ENCODE measurements at regions not wholly inside any gene's neighbourhood (a gene's known extent, or its start where the extent isn't known, plus 50 kb on each side); places are given as distances from the start of the nearest gene placed in this dataset.

- Histone ChIP-seq H4K5ac (ENCODE audit: insufficient read length, low read depth, low read length) (no peak overlapping the region), H3K14ac (ENCODE audit: insufficient read length) (no peak overlapping the region), H2AFZ (ENCODE audit: low read length) (no peak overlapping the region), H2BK5ac (ENCODE audit: low read depth, low read length) (no peak overlapping the region), H4K91ac (replicated peaks; ENCODE audit: insufficient read length, low read length) (no peak overlapping the region), H4K8ac (ENCODE audit: extremely low read depth, insufficient read depth, low read length) (no peak overlapping the region), H3K27me3 (replicated peaks in 1 of 4; ENCODE audit: control insufficient read depth in 3 of 4, extremely low read depth in 1 of 4, insufficient read depth in 3 of 4, low read length in 3 of 4) (no peaks in the 10 kb centered on the region), H3K4me3 (ENCODE audit: extremely low read depth in 1 of 4, insufficient read depth in 2 of 4, low read depth in 3 of 4, low read length in 4 of 4) (no peak overlapping the region), H3K4ac (replicated peaks; ENCODE audit: insufficient read length, low read depth, low read length) (no peak overlapping the region), H3K4me1 (replicated peaks in 1 of 4; ENCODE audit: control insufficient read depth in 3 of 4, insufficient read depth in 4 of 4, low read length in 3 of 4) (no peaks in the 10 kb centered on the region), H3K27ac (ENCODE audit: low read depth, low read length) (no peak overlapping the region), H3K23me2 (ENCODE audit: low read depth, low read length) (no peaks in the 10 kb centered on the region), H3K23ac (ENCODE audit: insufficient read length) (no peak overlapping the region), H2BK12ac (ENCODE audit: low read depth, low read length) (no peak overlapping the region), H3K56ac (replicated peaks; ENCODE audit: insufficient read length, low read depth, low read length) (no peak overlapping the region), H3K79me2 (ENCODE audit: control insufficient read depth in 1 of 2, insufficient read depth in 2 of 2, low read length in 2 of 2) (no peaks in the 10 kb centered on the region), H2BK20ac (ENCODE audit: low read length) (no peak overlapping the region), H2BK120ac (replicated peaks; ENCODE audit: low read depth, low read length) (no peak overlapping the region), H2AK5ac (ENCODE audit: low read depth, low read length) (no peak overlapping the region), H3K9me3 (ENCODE audit: insufficient read depth in 2 of 2, low read depth in 1 of 2, low read length in 1 of 2) (no peaks in the 10 kb centered on the region), H3K36me3 (ENCODE audit: control insufficient read depth in 2 of 4, insufficient read depth in 4 of 4, low read length in 3 of 4) (no peaks in the 10 kb centered on the region), H3K79me1 (ENCODE audit: low read depth, low read length) (no peaks in the 10 kb centered on the region), H3K18ac (ENCODE audit: extremely low read depth, low read length) (no peak overlapping the region), H4K20me1 (replicated peaks in 1 of 2; ENCODE audit: control insufficient read depth in 1 of 2, insufficient read depth in 2 of 2, low read length in 2 of 2) (no peaks in the 10 kb centered on the region), H3K9ac (replicated peaks in 1 of 4; ENCODE audit: extremely low read depth in 1 of 4, low read depth in 3 of 4, low read length in 3 of 4) (no peak overlapping the region), H2BK15ac (ENCODE audit: low read length) (no peak overlapping the region), H3K4me2 (ENCODE audit: insufficient read depth in 1 of 2, low read depth in 2 of 2, low read length in 2 of 2) (no peak overlapping the region)
- ChIA-PET CTCF (ENCODE audit: partially characterized antibody) (no interaction called here), POLR2A (ENCODE audit: partially characterized antibody) (no interaction called here)
- TF ChIP-seq JUND (IDR thresholded peaks at IDR 0.05; ENCODE audit: low read length), result no peak
- no peak for TF ChIP-seq KDM5A (IDR thresholded peaks at IDR 0.05; ENCODE audit: low read length)
- peak; percentile 16; the same call in 1 of the 2 replicates for TF ChIP-seq MAFK (IDR thresholded peaks at IDR 0.05; ENCODE audit: low read depth, low read length)
- WGBS, 2 experiments (ENCODE audit: extremely low coverage in 1 of 2, insufficient coverage in 1 of 2, insufficient read length in 1 of 2, insufficient replicate concordance in 2 of 2, low coverage in 1 of 2, low lambda C conversion rate in 2 of 2, missing lambda C conversion rate in 1 of 2), result 95% methylated on average over 1 of the region's 1 CpG; no CpG with 5 or more reads in 1 of the 2 experiments
- DNase-seq (ENCODE audit: low read depth in 1 of 2, low spot score in 2 of 2) (no peak), FAIRE-seq (no peak)
These were observed 824.4 kb downstream of the MTRR start for GRCh38 chr5:8693341-8693844.

All from H1 (cell line).